Prostate gland (tissue), 2 donors: ENCODE measurements at regions not wholly inside any gene's neighbourhood (a gene's known extent, or its start where the extent isn't known, plus 50 kb on each side); places are given as distances from the start of the nearest gene placed in this dataset.

ENCODE experiments used
- DNase-seq: peaks from one replicate; pipeline ENCODE4 v3.0.0-alpha.2; 2019; ENCODE audit warnings: low spot score
- H3K27ac ChIP-seq, 2 donors: fragments of 200-600 bp; sonication (generic); 2 replicates each; pipeline ENCODE4 v1.5.1; 2017 to 2019
- H3K27me3 ChIP-seq: fragments of 200-600 bp; sonication (generic); replicated peaks from 2 replicates; pipeline ENCODE4 v1.5.1; 2019; ENCODE audit not compliant: insufficient read depth
- H3K36me3 ChIP-seq, 2 donors: fragments of 200-600 bp; sonication (generic); 1 replicate in 1 of 2; 2 replicates in 1 of 2; pipeline versions ENCODE4 v1.5.1 to v1.8.1; 2017 to 2019
- H3K4me1 ChIP-seq: fragments of 200-600 bp; sonication (generic); replicated peaks from 2 replicates; pipeline ENCODE4 v1.5.1; 2019
- H3K4me3 ChIP-seq, 2 donors: fragments of 200-600 bp; sonication (generic); 2 replicates each; pipeline ENCODE4 v1.5.1; 2017 to 2019
- H3K9me3 ChIP-seq: fragments of 200-600 bp; sonication (generic); 2 replicates; pipeline ENCODE4 v1.5.1; 2017
- CTCF ChIP-seq, 4 experiments: fragments of 200-600 bp in 2 of 4; fragments of 450-650 bp in 2 of 4; sonication (generic) in 2 of 4; IDR thresholded peaks; 1 replicate in 3 of 4; 2 replicates in 1 of 4; pipeline ENCODE4 v1.5.1; 2016 to 2019; ENCODE audit warnings: antibody characterized with exemption in 4 of 4, mild to moderate bottlenecking in 2 of 4, moderate library complexity in 2 of 4
- POLR2A ChIP-seq: fragments of 450-650 bp; IDR thresholded peaks from one replicate; pipeline ENCODE4 v1.6.1; 2016; ENCODE audit warnings: antibody characterized with exemption, mild to moderate bottlenecking
- POLR2AphosphoS5 ChIP-seq: sonication (generic); formaldehyde crosslinking; IDR thresholded peaks from one replicate; pipeline ENCODE4 v1.6.1; 2017; ENCODE audit warnings: antibody characterized with exemption
- WGBS: methylation state at CpG from one replicate; pipeline ENCODE4 v1.1.5; 2018; 5-methylcytosine and 5-hydroxymethylcytosine counted together
- intact Hi-C: fragments of 100-400 bp; cut with DNase I; formaldehyde crosslinking; loops from one replicate; pipeline ENCODE4 v1.14.2; 2022

GRCh38 chr6:90701926-90702325 is 115.1 kb upstream of the MAP3K7 start:
- TF ChIP-seq CTCF (IDR thresholded peaks at IDR 0.05) = no peak
- H3K27me3 ChIP-seq = no peaks in the 10 kb centered on the region
- no peaks in the 10 kb centered on the region for H3K36me3 ChIP-seq
- no peak overlapping the region for H3K27ac ChIP-seq
- 89% methylated on average over 1 of the region's 1 CpG for WGBS
- H3K9me3 ChIP-seq = no peaks in the 10 kb centered on the region
- no peaks in the 10 kb centered on the region for H3K4me1 ChIP-seq
- intact Hi-C loops = no loop called here
- H3K4me3 ChIP-seq = no peak overlapping the region
- no peak for DNase-seq

GRCh38 chr6:90701146-90701781 is 114.4 kb upstream of the MAP3K7 start:
- WGBS = 60% methylated on average over 7 of the region's 7 CpGs
- no peak for TF ChIP-seq POLR2AphosphoS5
- TF ChIP-seq POLR2A = no peak
- TF ChIP-seq CTCF (IDR thresholded peaks at IDR 0.05) = no peak
- Histone ChIP-seq H3K36me3 (no peaks in the 10 kb centered on the region), H3K4me3 (no peak overlapping the region), H3K27ac (no peak overlapping the region), H3K9me3 (no peaks in the 10 kb centered on the region), H3K4me1 (no peaks in the 10 kb centered on the region), H3K27me3 (no peaks in the 10 kb centered on the region)
- no peak for DNase-seq
- intact Hi-C loops = no loop called here

- no peak for DNase-seq
- H3K4me1 ChIP-seq = no peaks in the 10 kb centered on the region
- 55% methylated on average over 3 of the region's 3 CpGs for WGBS
- TF ChIP-seq CTCF (IDR thresholded peaks at IDR 0.05) (no peak), POLR2AphosphoS5 (no peak), POLR2A (no peak)
- H3K36me3 ChIP-seq = no peaks in the 10 kb centered on the region
- H3K27me3 ChIP-seq = no peaks in the 10 kb centered on the region
- H3K9me3 ChIP-seq = no peaks in the 10 kb centered on the region
- no peak overlapping the region for H3K4me3 ChIP-seq
- intact Hi-C loops = no loop called here
- H3K27ac ChIP-seq = no peak overlapping the region
These were observed 108.4 kb upstream of the MAP3K7 start for GRCh38 chr6:90695316-90695715.

GRCh38 chr6:90694802-90695201 is 107.9 kb upstream of the MAP3K7 start:
- Histone ChIP-seq H3K27me3 (no peaks in the 10 kb centered on the region), H3K4me1 (no peaks in the 10 kb centered on the region), H3K36me3 (no peaks in the 10 kb centered on the region), H3K4me3 (no peak overlapping the region), H3K9me3 (no peaks in the 10 kb centered on the region), H3K27ac (no peak overlapping the region)
- 49% methylated on average over 2 of the region's 2 CpGs for WGBS
- no peak for TF ChIP-seq POLR2AphosphoS5
- no peak for TF ChIP-seq POLR2A
- no peak for TF ChIP-seq CTCF (IDR thresholded peaks at IDR 0.05)
- no peak for DNase-seq
- intact Hi-C loops = no loop called here

GRCh38 chr6:90691823-90692222 is 105.0 kb upstream of the MAP3K7 start:
- H3K4me1 ChIP-seq = no peaks in the 10 kb centered on the region
- no peak overlapping the region for H3K4me3 ChIP-seq
- WGBS = 66% methylated on average over 1 of the region's 1 CpG
- no peaks in the 10 kb centered on the region for H3K27me3 ChIP-seq
- TF ChIP-seq POLR2A (no peak), CTCF (IDR thresholded peaks at IDR 0.05) (no peak), POLR2AphosphoS5 (no peak)
- no peaks in the 10 kb centered on the region for H3K9me3 ChIP-seq
- intact Hi-C loops = no loop called here
- DNase-seq = no peak
- H3K36me3 ChIP-seq = no peaks in the 10 kb centered on the region
- no peak overlapping the region for H3K27ac ChIP-seq
